Endodermal cell (in vitro differentiated cells): ENCODE measurements at regions not wholly inside any gene's neighbourhood (a gene's known extent, or its start where the extent isn't known, plus 50 kb on each side); places are given as distances from the start of the nearest gene placed in this dataset.

Experiments
- DNase-seq: peaks from one replicate; pipeline ENCODE4 v3.0.0-alpha.2; 2017
- H3K27ac ChIP-seq: 2 replicates; pipeline ENCODE4 v1.5.1; 2013; ENCODE audit warnings: mild to moderate bottlenecking, low read depth, low read length, moderate library complexity
- H3K27me3 ChIP-seq: 2 replicates; pipeline ENCODE4 v1.6.1; 2013; ENCODE audit warnings: mild to moderate bottlenecking, low read length, moderate library complexity; ENCODE audit not compliant: insufficient read depth, control insufficient read depth, poor library complexity, severe bottlenecking
- H3K36me3 ChIP-seq: 2 replicates; pipeline ENCODE4 v1.7.0; 2013; ENCODE audit warnings: mild to moderate bottlenecking, low read length, moderate library complexity; ENCODE audit not compliant: control insufficient read depth, insufficient read depth
- H3K4me1 ChIP-seq: one replicate; pipeline ENCODE4 v1.7.0; 2013; ENCODE audit warnings: low read length; ENCODE audit not compliant: control insufficient read depth, insufficient read depth
- H3K4me3 ChIP-seq: 2 replicates; pipeline ENCODE4 v1.5.1; 2013; ENCODE audit warnings: mild to moderate bottlenecking, low read length, moderate library complexity
- H3K9ac ChIP-seq: 2 replicates; pipeline ENCODE4 v1.6.1; 2013; ENCODE audit warnings: mild to moderate bottlenecking, low read length, moderate library complexity; ENCODE audit not compliant: poor library complexity, severe bottlenecking; ENCODE audit errors: extremely low read depth
- H3K9me3 ChIP-seq: 2 replicates; pipeline ENCODE4 v1.6.1; 2013; ENCODE audit warnings: mild to moderate bottlenecking, low read length, moderate library complexity; ENCODE audit not compliant: control insufficient read depth
- H3K27ac Mint-ChIP-seq: 2 replicates; pipeline ENCODE4 v1.8.0; 2020; ENCODE audit warnings: mixed read lengths
- H3K27me3 Mint-ChIP-seq: 2 replicates; pipeline ENCODE4 v1.8.0; 2021; ENCODE audit warnings: mild to moderate bottlenecking, mixed read lengths; ENCODE audit not compliant: insufficient read depth
- H3K36me3 Mint-ChIP-seq: 2 replicates; pipeline ENCODE4 v1.8.0; 2020; ENCODE audit warnings: low read depth, mixed read lengths
- H3K4me1 Mint-ChIP-seq: 2 replicates; pipeline ENCODE4 v1.8.0; 2020; ENCODE audit warnings: mixed read lengths
- H3K4me3 Mint-ChIP-seq: 2 replicates; pipeline ENCODE4 v1.8.0; 2020; ENCODE audit warnings: mild to moderate bottlenecking, moderate library complexity, mixed read lengths
- H3K9me3 Mint-ChIP-seq: 2 replicates; pipeline ENCODE4 v1.8.0; 2020; ENCODE audit warnings: mild to moderate bottlenecking, mixed read lengths
- CTCF ChIP-seq: fragments of 200-600 bp; sonication (generic); conservative IDR thresholded peaks from 2 replicates; pipeline ENCODE4 v1.5.0; 2021; ENCODE audit warnings: antibody characterized with exemption, mild to moderate bottlenecking
- WGBS, 2 experiments: methylation state at CpG; one replicate each; pipeline versions ENCODE4 v1.1.5 to v1.1.7; 2013; ENCODE audit warnings: missing lambda C conversion rate in 2 of 2, mixed read lengths in 1 of 2; ENCODE audit not compliant: insufficient coverage in 1 of 2, insufficient read length in 1 of 2; 5-methylcytosine and 5-hydroxymethylcytosine counted together

GRCh38 chr20:11210611-11211010 lies 536.8 kb upstream of the JAG1 start:
- WGBS, 2 experiments, result 87 to 95% methylated on average over 3 to 5 of the region's 5 CpGs
- Histone ChIP-seq H3K9me3 (no peaks in the 10 kb centered on the region), H3K36me3 (no peaks in the 10 kb centered on the region), H3K4me3 (no peak overlapping the region), H3K27ac (no peak overlapping the region), H3K27me3 (no peaks in the 10 kb centered on the region), H3K9ac (no peak overlapping the region), H3K4me1 (peaks cover 4% of the 10 kb centered on the region)
- Mint-ChIP-seq H3K4me3 (no peak overlapping the region), H3K4me1 (peaks cover 42% of the 10 kb centered on the region), H3K27ac (no peak overlapping the region), H3K36me3 (no peaks in the 10 kb centered on the region), H3K27me3 (peaks cover 17% of the 10 kb centered on the region), H3K9me3 (no peaks in the 10 kb centered on the region)
- TF ChIP-seq CTCF, result no peak
- DNase-seq, result no peak

- Histone ChIP-seq H3K27ac (no peak overlapping the region), H3K27me3 (no peaks in the 10 kb centered on the region), H3K9ac (no peak overlapping the region), H3K4me1 (peaks cover 13% of the 10 kb centered on the region), H3K9me3 (no peaks in the 10 kb centered on the region), H3K4me3 (no peak overlapping the region), H3K36me3 (no peaks in the 10 kb centered on the region)
- DNase-seq, result no peak
- no peaks in the 10 kb centered on the region for H3K9me3 Mint-ChIP-seq
- peaks cover 47% of the 10 kb centered on the region for H3K4me1 Mint-ChIP-seq
- no peaks in the 10 kb centered on the region for H3K36me3 Mint-ChIP-seq
- TF ChIP-seq CTCF, result no peak
- no peak overlapping the region for H3K4me3 Mint-ChIP-seq
- H3K27ac Mint-ChIP-seq, result no peak overlapping the region
- 94 to 95% methylated on average over 3 of the region's 3 CpGs for WGBS, 2 experiments
- H3K27me3 Mint-ChIP-seq, result peaks cover 17% of the 10 kb centered on the region
These were observed 538.5 kb upstream of the JAG1 start for GRCh38 chr20:11212272-11212671.

GRCh38 chr20:11212902-11213301 lies 539.1 kb upstream of the JAG1 start:
- Histone ChIP-seq H3K4me1 (peaks cover 18% of the 10 kb centered on the region), H3K36me3 (no peaks in the 10 kb centered on the region), H3K9ac (no peak overlapping the region), H3K27me3 (no peaks in the 10 kb centered on the region), H3K9me3 (no peaks in the 10 kb centered on the region), H3K27ac (no peak overlapping the region), H3K4me3 (no peak overlapping the region)
- Mint-ChIP-seq H3K4me1 (peaks cover 51% of the 10 kb centered on the region), H3K4me3 (no peak overlapping the region), H3K9me3 (no peaks in the 10 kb centered on the region), H3K36me3 (no peaks in the 10 kb centered on the region), H3K27ac (no peak overlapping the region), H3K27me3 (peaks cover 17% of the 10 kb centered on the region)
- DNase-seq, result no peak
- WGBS, 2 experiments, result 87 to 100% methylated on average over 4 to 5 of the region's 5 CpGs
- TF ChIP-seq CTCF, result no peak
